SK-MEL-5 (cell line): ENCODE measurements at regions not wholly inside any gene's neighbourhood (a gene's known extent, or its start where the extent isn't known, plus 50 kb on each side); places are given as distances from the start of the nearest gene placed in this dataset.
"Not testable (repeated sequence)": the region's sequence is repeated elsewhere in the genome, so short reads cannot be mapped to it uniquely, and the experiment has no call there.

Experiments used
- DNase-seq: peaks from one replicate; pipeline ENCODE4 v3.0.0-alpha.2; 2016; ENCODE audit warnings: low read depth, low spot score
- in situ Hi-C: cut with HindIII; loops from 2 replicates; pipeline ENCODE4 v1.10.0; 2016; ENCODE audit warnings: low sequenced_read_pairs, high pct_unique_total_duplicates, low pct_unique_long_range_greater_than_20kb

GRCh38 chr20:40894237-40894630, 134.4 kb upstream of the TOP1 start:
- DNase-seq: no peak
- in situ Hi-C loops: no loop called here

GRCh38 chr20:40895182-40895581, 133.4 kb upstream of the TOP1 start:
- DNase-seq: no peak
- in situ Hi-C loops: no loop called here

- no peak for DNase-seq
- in situ Hi-C loops: no loop called here
Observed at GRCh38 chr20:40896814-40897700, 131.6 kb upstream of the TOP1 start.

- in situ Hi-C loops: no loop called here
- no peak for DNase-seq
Observed at GRCh38 chr20:40899344-40899743, 129.3 kb upstream of the TOP1 start.

- DNase-seq: no peak
- in situ Hi-C loops: no loop called here
Observed at GRCh38 chr20:40900666-40901215, 127.9 kb upstream of the TOP1 start.

GRCh38 chr20:40902661-40903060, 126.0 kb upstream of the TOP1 start:
- no peak for DNase-seq
- in situ Hi-C loops: no loop called here

- in situ Hi-C loops: no loop called here
- no peak for DNase-seq
Observed at GRCh38 chr20:40908309-40908708, 120.3 kb upstream of the TOP1 start.

GRCh38 chr20:40909489-40909888, 119.1 kb upstream of the TOP1 start:
- in situ Hi-C loops, DNase-seq: not testable (repeated sequence)

GRCh38 chr20:40910436-40910835, 118.2 kb upstream of the TOP1 start:
- DNase-seq, in situ Hi-C loops: not testable (repeated sequence)

- DNase-seq, in situ Hi-C loops: not testable (repeated sequence)
Observed at GRCh38 chr20:40911152-40911551, 117.5 kb upstream of the TOP1 start.

GRCh38 chr20:40913224-40914185, 115.1 kb upstream of the TOP1 start:
- in situ Hi-C loops: no loop called here
- DNase-seq: no peak

- in situ Hi-C loops: no loop called here
- DNase-seq: no peak
Observed at GRCh38 chr20:40915756-40916155, 112.9 kb upstream of the TOP1 start.

- DNase-seq: no peak
- in situ Hi-C loops: no loop called here
Observed at GRCh38 chr20:40916276-40916675, 112.3 kb upstream of the TOP1 start.

GRCh38 chr20:40920291-40920690, 108.3 kb upstream of the TOP1 start:
- no peak for DNase-seq
- in situ Hi-C loops: no loop called here

- DNase-seq: no peak
- in situ Hi-C loops: no loop called here
Observed at GRCh38 chr20:40922865-40923264, 105.8 kb upstream of the TOP1 start.

GRCh38 chr20:40925829-40926510, 102.7 kb upstream of the TOP1 start:
- in situ Hi-C loops: no loop called here
- DNase-seq: no peak

- no peak for DNase-seq
- in situ Hi-C loops: no loop called here
Observed at GRCh38 chr20:40926928-40927327, 101.7 kb upstream of the TOP1 start.

- DNase-seq: no peak
- in situ Hi-C loops: no loop called here
Observed at GRCh38 chr20:40930561-40930960, 98.1 kb upstream of the TOP1 start.
